BE2C (cell line): ENCODE measurements at regions not wholly inside any gene's neighbourhood (a gene's known extent, or its start where the extent isn't known, plus 50 kb on each side); places are given as distances from the start of the nearest gene placed in this dataset.

ENCODE experiments used
- DNase-seq: peaks from one replicate; pipeline ENCODE4 v3.0.0-alpha.2; 2020
- H3K27me3 ChIP-seq: fragments of 250-450 bp; sonication (Bioruptor Pico); 2 replicates; pipeline ENCODE4 v1.5.1; 2020; ENCODE audit warnings: mild to moderate bottlenecking
- H3K36me3 ChIP-seq: fragments of 250-450 bp; sonication (Bioruptor Pico); 2 replicates; pipeline ENCODE4 v1.5.1; 2020; ENCODE audit warnings: mild to moderate bottlenecking
- H3K4me1 ChIP-seq: fragments of 250-450 bp; sonication (Bioruptor Pico); 2 replicates; pipeline ENCODE4 v1.5.1; 2020
- H3K4me3 ChIP-seq: 2 replicates; pipeline ENCODE4 v1.5.1; 2011; ENCODE audit warnings: low read depth, low read length
- H3K9me3 ChIP-seq: fragments of 250-450 bp; sonication (Bioruptor Pico); 2 replicates; pipeline ENCODE4 v1.5.1; 2020
- TF ChIP-seq, protein P1 (sequence below): IDR thresholded peaks from 2 replicates; pipeline ENCODE4 v1.5.1; 2012; ENCODE audit warnings: mild to moderate bottlenecking, low read depth, low read length

DNA sequence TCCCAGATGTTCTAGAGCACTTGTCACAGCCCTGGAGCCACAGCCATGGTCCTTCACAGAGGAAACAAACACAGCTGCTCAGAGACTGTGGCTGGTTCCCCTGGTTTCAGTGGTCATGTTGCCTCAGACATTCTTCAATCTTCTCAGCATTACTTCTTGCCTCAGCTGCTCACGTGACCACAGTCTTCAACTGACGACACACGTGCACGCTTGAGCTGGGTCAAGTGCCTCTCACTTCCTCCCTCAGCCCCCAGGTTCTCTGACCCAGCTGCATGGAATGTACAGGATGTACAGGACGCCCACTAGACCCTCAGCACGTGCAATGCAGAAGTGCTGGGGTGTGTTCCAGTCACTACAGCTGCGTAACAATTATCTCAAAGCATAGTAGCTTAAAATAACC, 159.8 kb upstream of the GGTLC1 start:
- H3K4me1 ChIP-seq: no peaks in the 10 kb centered on the region
- H3K36me3 ChIP-seq: no peaks in the 10 kb centered on the region
- no peaks in the 10 kb centered on the region for H3K9me3 ChIP-seq
- DNase-seq: no peak
- H3K27me3 ChIP-seq: no peaks in the 10 kb centered on the region
- H3K4me3 ChIP-seq: no peak overlapping the region
- TF ChIP-seq, protein P1, sequence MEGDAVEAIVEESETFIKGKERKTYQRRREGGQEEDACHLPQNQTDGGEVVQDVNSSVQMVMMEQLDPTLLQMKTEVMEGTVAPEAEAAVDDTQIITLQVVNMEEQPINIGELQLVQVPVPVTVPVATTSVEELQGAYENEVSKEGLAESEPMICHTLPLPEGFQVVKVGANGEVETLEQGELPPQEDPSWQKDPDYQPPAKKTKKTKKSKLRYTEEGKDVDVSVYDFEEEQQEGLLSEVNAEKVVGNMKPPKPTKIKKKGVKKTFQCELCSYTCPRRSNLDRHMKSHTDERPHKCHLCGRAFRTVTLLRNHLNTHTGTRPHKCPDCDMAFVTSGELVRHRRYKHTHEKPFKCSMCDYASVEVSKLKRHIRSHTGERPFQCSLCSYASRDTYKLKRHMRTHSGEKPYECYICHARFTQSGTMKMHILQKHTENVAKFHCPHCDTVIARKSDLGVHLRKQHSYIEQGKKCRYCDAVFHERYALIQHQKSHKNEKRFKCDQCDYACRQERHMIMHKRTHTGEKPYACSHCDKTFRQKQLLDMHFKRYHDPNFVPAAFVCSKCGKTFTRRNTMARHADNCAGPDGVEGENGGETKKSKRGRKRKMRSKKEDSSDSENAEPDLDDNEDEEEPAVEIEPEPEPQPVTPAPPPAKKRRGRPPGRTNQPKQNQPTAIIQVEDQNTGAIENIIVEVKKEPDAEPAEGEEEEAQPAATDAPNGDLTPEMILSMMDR: no peak

DNA sequence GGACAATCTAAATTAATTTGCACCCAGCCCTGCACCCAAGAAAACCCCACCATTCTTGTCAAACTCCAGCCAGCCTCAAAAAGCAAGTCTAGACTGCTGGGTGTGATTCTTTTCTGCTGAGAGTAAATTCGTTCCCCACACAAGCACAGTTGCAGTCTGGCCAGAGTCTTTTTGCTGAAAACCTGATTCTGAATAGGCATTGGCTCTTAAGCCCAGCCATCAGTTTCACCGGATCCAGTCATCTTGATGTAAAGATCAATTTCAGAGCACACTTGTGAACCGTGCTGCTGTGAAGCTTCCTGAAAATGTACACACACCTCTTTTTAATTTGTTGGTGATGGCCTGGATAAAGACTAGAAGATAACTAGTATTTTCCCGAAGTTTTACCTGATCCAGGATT, 159.4 kb upstream of the GGTLC1 start:
- H3K36me3 ChIP-seq: no peaks in the 10 kb centered on the region
- no peak overlapping the region for H3K4me3 ChIP-seq
- no peaks in the 10 kb centered on the region for H3K4me1 ChIP-seq
- no peaks in the 10 kb centered on the region for H3K9me3 ChIP-seq
- DNase-seq: no peak
- TF ChIP-seq, protein P1: no peak
- no peaks in the 10 kb centered on the region for H3K27me3 ChIP-seq

DNA sequence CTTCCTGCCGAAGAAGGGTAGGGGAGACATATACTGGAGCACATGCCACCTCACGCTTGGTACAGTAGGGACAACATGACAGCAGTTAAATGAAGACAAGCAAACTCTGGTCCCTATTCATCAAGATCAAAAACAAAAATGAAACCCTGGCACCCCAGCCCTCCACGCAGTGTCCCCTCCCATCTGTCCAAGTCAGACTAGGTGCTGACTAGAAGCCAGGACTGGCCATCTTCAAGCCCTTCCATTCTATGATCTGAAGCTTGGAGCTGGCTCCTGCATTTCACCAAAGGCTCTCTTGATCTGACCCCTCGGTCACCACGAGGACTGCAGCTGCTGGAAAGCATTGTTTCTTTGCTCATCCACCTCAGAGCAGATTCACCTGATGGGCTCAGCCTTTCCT, 158.9 kb upstream of the GGTLC1 start:
- no peaks in the 10 kb centered on the region for H3K36me3 ChIP-seq
- no peaks in the 10 kb centered on the region for H3K4me1 ChIP-seq
- DNase-seq: no peak
- no peak overlapping the region for H3K4me3 ChIP-seq
- H3K27me3 ChIP-seq: no peaks in the 10 kb centered on the region
- TF ChIP-seq, protein P1: no peak
- no peaks in the 10 kb centered on the region for H3K9me3 ChIP-seq

DNA sequence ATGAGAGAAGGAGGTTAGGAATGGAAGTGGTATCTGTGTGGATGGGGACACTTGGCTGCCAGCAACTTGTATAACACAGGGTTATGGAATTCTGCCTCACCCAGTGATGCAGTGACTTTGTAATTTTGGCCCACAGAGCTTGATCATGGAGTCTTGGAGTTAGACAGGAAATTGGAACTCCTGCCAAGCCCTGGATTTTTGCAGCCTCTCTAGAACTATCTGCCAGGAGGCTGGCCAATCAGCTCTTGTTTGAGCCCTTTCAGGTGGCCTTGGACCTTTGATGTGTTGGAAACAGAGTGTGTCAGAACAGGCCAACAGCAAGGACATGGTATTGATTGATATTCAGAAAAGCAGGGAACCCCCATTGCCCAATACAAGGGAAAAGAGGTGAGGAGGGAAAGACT, 157.7 kb upstream of the GGTLC1 start:
- TF ChIP-seq, protein P1: no peak
- no peaks in the 10 kb centered on the region for H3K9me3 ChIP-seq
- no peaks in the 10 kb centered on the region for H3K4me1 ChIP-seq
- no peaks in the 10 kb centered on the region for H3K27me3 ChIP-seq
- H3K4me3 ChIP-seq: no peak overlapping the region
- no peaks in the 10 kb centered on the region for H3K36me3 ChIP-seq
- no peak for DNase-seq

DNA sequence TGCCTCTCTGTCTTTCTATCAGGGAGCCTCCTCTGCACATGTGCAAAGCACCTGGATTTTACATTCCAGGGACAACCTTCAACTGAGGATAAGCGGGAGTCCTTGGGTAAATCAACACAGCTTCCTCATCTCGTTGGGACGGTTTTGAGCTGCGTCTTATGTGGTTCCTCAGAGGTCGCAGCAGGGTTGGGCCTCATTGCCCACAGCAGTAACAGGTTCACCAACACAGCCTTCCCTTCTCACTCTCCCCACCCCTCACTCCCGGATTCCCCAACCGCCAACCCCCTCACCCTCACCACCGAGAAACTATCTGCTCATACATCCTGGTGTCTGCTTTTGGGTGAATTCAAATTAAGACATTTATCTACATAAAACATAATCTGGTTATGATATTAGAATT, 155.8 kb upstream of the GGTLC1 start:
- H3K4me1 ChIP-seq: no peaks in the 10 kb centered on the region

DNA sequence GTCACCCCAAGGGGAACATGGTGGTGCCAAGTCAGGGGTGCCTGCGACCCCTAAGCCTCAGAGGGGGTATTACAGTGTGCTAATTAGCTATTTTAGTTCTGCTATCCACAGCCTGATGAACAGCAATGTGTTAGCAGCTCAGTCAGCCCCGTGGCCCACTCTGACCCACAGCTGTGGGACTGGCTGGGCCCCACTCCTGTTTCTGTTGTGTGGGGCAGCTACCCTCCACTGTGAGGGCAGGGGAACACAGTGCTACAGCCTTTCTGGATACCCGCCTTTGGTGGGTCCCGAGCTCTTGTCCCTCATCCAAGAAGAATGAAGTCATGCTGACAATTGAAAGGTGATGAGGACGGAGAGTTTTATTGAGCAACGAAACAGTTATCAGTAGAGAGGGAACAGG, 152.5 kb upstream of the GGTLC1 start:
- Histone ChIP-seq H3K4me1 (no peaks in the 10 kb centered on the region), H3K9me3 (no peaks in the 10 kb centered on the region), H3K36me3 (no peaks in the 10 kb centered on the region), H3K27me3 (no peaks in the 10 kb centered on the region), H3K4me3 (no peak overlapping the region)
- DNase-seq: no peak
- TF ChIP-seq, protein P1: no peak

More for the DNA sequence above, 155.8 kb upstream of the GGTLC1 start:
- Histone ChIP-seq H3K27me3 (no peaks in the 10 kb centered on the region), H3K4me3 (no peak overlapping the region), H3K36me3 (no peaks in the 10 kb centered on the region), H3K9me3 (no peaks in the 10 kb centered on the region)
- TF ChIP-seq, protein P1: no peak
- no peak for DNase-seq
